ENCODE measurements at regions not wholly inside any gene's neighbourhood (a gene's known extent, or its start where the extent isn't known, plus 50 kb on each side); places are given as distances from the start of the nearest gene placed in this dataset.

DNA sequence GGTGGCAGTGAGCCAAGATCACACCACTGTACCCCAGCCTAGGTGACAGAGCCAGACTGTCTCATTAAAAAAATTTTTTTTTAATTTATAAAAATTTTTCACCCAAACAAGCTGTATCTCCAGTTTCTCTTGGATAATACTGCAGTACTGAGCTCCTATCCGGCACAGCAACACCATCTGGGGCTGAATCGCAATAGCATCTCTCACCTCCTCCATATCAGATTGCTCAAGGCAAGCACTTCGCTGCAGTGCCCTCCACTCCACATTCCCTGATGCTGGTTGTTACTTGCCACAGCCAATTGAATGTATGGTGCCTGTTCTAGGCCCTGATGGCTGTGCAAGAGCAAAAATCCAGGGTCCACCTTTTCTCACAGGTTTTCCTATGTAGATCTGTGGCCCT lies 69.3 kb upstream of the FAM241A start:
- no peak for TF ChIP-seq EZH2 (IDR thresholded peaks at IDR 0.05; ENCODE audit: borderline replicate concordance, insufficient read depth, low read depth, low read length, poor library complexity, severe bottlenecking)
- TF ChIP-seq, protein P1, sequence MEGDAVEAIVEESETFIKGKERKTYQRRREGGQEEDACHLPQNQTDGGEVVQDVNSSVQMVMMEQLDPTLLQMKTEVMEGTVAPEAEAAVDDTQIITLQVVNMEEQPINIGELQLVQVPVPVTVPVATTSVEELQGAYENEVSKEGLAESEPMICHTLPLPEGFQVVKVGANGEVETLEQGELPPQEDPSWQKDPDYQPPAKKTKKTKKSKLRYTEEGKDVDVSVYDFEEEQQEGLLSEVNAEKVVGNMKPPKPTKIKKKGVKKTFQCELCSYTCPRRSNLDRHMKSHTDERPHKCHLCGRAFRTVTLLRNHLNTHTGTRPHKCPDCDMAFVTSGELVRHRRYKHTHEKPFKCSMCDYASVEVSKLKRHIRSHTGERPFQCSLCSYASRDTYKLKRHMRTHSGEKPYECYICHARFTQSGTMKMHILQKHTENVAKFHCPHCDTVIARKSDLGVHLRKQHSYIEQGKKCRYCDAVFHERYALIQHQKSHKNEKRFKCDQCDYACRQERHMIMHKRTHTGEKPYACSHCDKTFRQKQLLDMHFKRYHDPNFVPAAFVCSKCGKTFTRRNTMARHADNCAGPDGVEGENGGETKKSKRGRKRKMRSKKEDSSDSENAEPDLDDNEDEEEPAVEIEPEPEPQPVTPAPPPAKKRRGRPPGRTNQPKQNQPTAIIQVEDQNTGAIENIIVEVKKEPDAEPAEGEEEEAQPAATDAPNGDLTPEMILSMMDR (IDR thresholded peaks at IDR 0.05) = no peak

Measured in B cell (primary cell).